Ovary (tissue), 7 donors: ENCODE measurements at regions not wholly inside any gene's neighbourhood (a gene's known extent, or its start where the extent isn't known, plus 50 kb on each side); places are given as distances from the start of the nearest gene placed in this dataset.

Experiments
- DNase-seq, 5 donors: peaks; one replicate each; pipeline ENCODE4 v3.0.0-alpha.2; 2019 to 2020
- H3K27ac ChIP-seq, 2 donors: fragments of 200-600 bp; one replicate each; pipeline versions ENCODE4 v1.5.1 to v1.8.0; 2019 to 2022
- H3K27me3 ChIP-seq: fragments of 200-600 bp; one replicate; pipeline ENCODE4 v1.8.0; 2022
- H3K36me3 ChIP-seq: fragments of 200-600 bp; sonication (generic); one replicate; pipeline ENCODE4 v1.5.1; 2019
- H3K4me1 ChIP-seq: one replicate; pipeline ENCODE4 v1.8.1; 2013; ENCODE audit warnings: mild to moderate bottlenecking, moderate library complexity; ENCODE audit not compliant: insufficient read depth
- H3K4me3 ChIP-seq: fragments of 200-600 bp; sonication (generic); one replicate; pipeline ENCODE4 v1.5.1; 2017
- H3K9me3 ChIP-seq, 2 donors: fragments of 200-600 bp in 1 of 2; sonication (generic) in 1 of 2; one replicate each; pipeline versions ENCODE4 v1.5.1 to v1.8.1; 2013 to 2019; ENCODE audit warnings: mild to moderate bottlenecking in 1 of 2, moderate library complexity in 1 of 2
- CTCF ChIP-seq, 3 donors: fragments of 450-650 bp in 2 of 3; fragments of 200-600 bp in 1 of 3; IDR thresholded peaks; one replicate each; pipeline versions ENCODE4 v1.5.1 to v1.8.0; 2016 to 2022; ENCODE audit warnings: antibody characterized with exemption in 3 of 3, mild to moderate bottlenecking in 1 of 3
- EP300 ChIP-seq: sonication (generic); formaldehyde crosslinking; IDR thresholded peaks from one replicate; pipeline ENCODE4 v1.6.1; 2017; ENCODE audit warnings: antibody characterized with exemption
- POLR2A ChIP-seq: fragments of 450-650 bp; IDR thresholded peaks from one replicate; pipeline ENCODE4 v1.6.1; 2017; ENCODE audit warnings: antibody characterized with exemption, mild to moderate bottlenecking, moderate library complexity
- WGBS, 3 donors: extraction: QIAGEN DNeasy Blood & Tissue Kit in 1 of 3; methylation state at CpG; one replicate each; pipeline versions ENCODE4 v1.1.5 to v1.1.7; 2013 to 2017; 5-methylcytosine and 5-hydroxymethylcytosine counted together
- intact Hi-C, 4 donors: fragments of 100-400 bp; cut with DNase I; formaldehyde crosslinking; loops; one replicate each; pipeline versions ENCODE4 v1.11.0 to v1.15.1; 2022 to 2023
- donor health status: DM: no; HTN: no; CAD: no; lungs with moderate emphysema.
- donor health status: DM: no; HTN: no; CAD: no.
- donor health status: Bipolar disorder and iron deficiency.
- donor health status: DM: no; HTN: no; CAD: no.
- donor health status: DM: yes; HTN: yes; CAD: no.

- TF ChIP-seq EP300, result no peak
- no peak for TF ChIP-seq POLR2A
- no peak for TF ChIP-seq CTCF (IDR thresholded peaks at IDR 0.05)
- Histone ChIP-seq H3K4me1 (no peaks in the 10 kb centered on the region), H3K9me3 (no peaks in the 10 kb centered on the region), H3K36me3 (no peaks in the 10 kb centered on the region), H3K4me3 (no peak overlapping the region), H3K27ac (no peak overlapping the region), H3K27me3 (no peaks in the 10 kb centered on the region)
- WGBS, 3 donors, result 60 to 71% (median 67%) methylated on average over 1 of the region's 1 CpG
- intact Hi-C loops, result no loop called here
- no peak for DNase-seq
Observed at GRCh38 chr13:68078874-68079273, 848.7 kb upstream of the PCDH9 start.

- Histone ChIP-seq H3K36me3 (no peaks in the 10 kb centered on the region), H3K27ac (no peak overlapping the region), H3K27me3 (no peaks in the 10 kb centered on the region), H3K9me3 (no peaks in the 10 kb centered on the region), H3K4me1 (no peaks in the 10 kb centered on the region), H3K4me3 (no peak overlapping the region)
- intact Hi-C loops, result no loop called here
- TF ChIP-seq POLR2A (no peak), CTCF (IDR thresholded peaks at IDR 0.05) (no peak), EP300 (no peak)
- DNase-seq, result no peak
- 71 to 85% (median 81%) methylated on average over 2 of the region's 2 CpGs for WGBS, 3 donors
Observed at GRCh38 chr13:68078469-68078868, 848.3 kb upstream of the PCDH9 start.

GRCh38 chr13:68076046-68076445, 845.9 kb upstream of the PCDH9 start:
- Histone ChIP-seq H3K4me1 (no peaks in the 10 kb centered on the region), H3K4me3 (no peak overlapping the region), H3K36me3 (no peaks in the 10 kb centered on the region), H3K9me3 (no peaks in the 10 kb centered on the region), H3K27me3 (no peaks in the 10 kb centered on the region), H3K27ac (no peak overlapping the region)
- DNase-seq, result no peak
- 90 to 95% (median 92%) methylated on average over 9 of the region's 9 CpGs for WGBS, 3 donors
- TF ChIP-seq EP300, result no peak
- TF ChIP-seq POLR2A, result no peak
- TF ChIP-seq CTCF (IDR thresholded peaks at IDR 0.05), result no peak
- intact Hi-C loops, result no loop called here

GRCh38 chr13:68066879-68067513, 836.9 kb upstream of the PCDH9 start:
- Histone ChIP-seq H3K4me3 (no peak overlapping the region), H3K9me3 (no peaks in the 10 kb centered on the region), H3K4me1 (no peaks in the 10 kb centered on the region), H3K27me3 (no peaks in the 10 kb centered on the region), H3K36me3 (no peaks in the 10 kb centered on the region), H3K27ac (no peak overlapping the region)
- WGBS, 3 donors, result 60 to 68% (median 64%) methylated on average over 2 of the region's 2 CpGs
- DNase-seq, result no peak
- TF ChIP-seq POLR2A (no peak), EP300 (no peak), CTCF (IDR thresholded peaks at IDR 0.05) (no peak)
- intact Hi-C loops, result no loop called here
